Stimulated activated CD8-positive, alpha-beta memory T cell treated with anti-CD3 and anti-CD28 coated beads, Interleukin-12 subunit alpha, Interleukin-12 subunit beta, amount 100 ng/mL, for 24 hours (primary cell): ENCODE measurements at regions not wholly inside any gene's neighbourhood (a gene's known extent, or its start where the extent isn't known, plus 50 kb on each side); places are given as distances from the start of the nearest gene placed in this dataset.

Experiments
- DNase-seq: peaks from one replicate; pipeline ENCODE4 v3.0.0-alpha.2; 2020; ENCODE audit errors: extremely low read depth

GRCh38 chr6:165229216-165229615 is 80.2 kb downstream of the C6orf118 start:
- DNase-seq = no peak

GRCh38 chr6:165227644-165228329 is 81.6 kb downstream of the C6orf118 start:
- no peak for DNase-seq

- no peak for DNase-seq
These were observed 85.7 kb downstream of the C6orf118 start for GRCh38 chr6:165223736-165224135.

GRCh38 chr6:165223101-165223500 is 86.3 kb downstream of the C6orf118 start:
- DNase-seq = no peak

GRCh38 chr6:165222315-165223025 is 86.9 kb downstream of the C6orf118 start:
- DNase-seq = no peak

GRCh38 chr6:165220045-165220444 is 89.4 kb downstream of the C6orf118 start:
- DNase-seq = no peak

GRCh38 chr6:165219629-165220028 is 89.8 kb downstream of the C6orf118 start:
- no peak for DNase-seq

- no peak for DNase-seq
These were observed 90.6 kb downstream of the C6orf118 start for GRCh38 chr6:165218829-165219228.

- no peak for DNase-seq
These were observed 102.6 kb downstream of the C6orf118 start for GRCh38 chr6:165206798-165207197.

- no peak for DNase-seq
These were observed 103.8 kb downstream of the C6orf118 start for GRCh38 chr6:165205632-165206031.

GRCh38 chr6:165204807-165205545 is 104.4 kb downstream of the C6orf118 start:
- no peak for DNase-seq

- no peak for DNase-seq
These were observed 109.2 kb downstream of the C6orf118 start for GRCh38 chr6:165200178-165200577.

- DNase-seq = no peak
These were observed 117.9 kb downstream of the C6orf118 start for GRCh38 chr6:165191461-165191860.

GRCh38 chr6:165186441-165187205 is 122.8 kb downstream of the C6orf118 start:
- no peak for DNase-seq

GRCh38 chr6:165186041-165186440 is 123.4 kb downstream of the C6orf118 start:
- no peak for DNase-seq

GRCh38 chr6:165184192-165184979 is 125.0 kb downstream of the C6orf118 start:
- no peak for DNase-seq

GRCh38 chr6:165183496-165184140 is 125.8 kb downstream of the C6orf118 start:
- DNase-seq = no peak

GRCh38 chr6:165183071-165183470 is 126.3 kb downstream of the C6orf118 start:
- DNase-seq = no peak

- no peak for DNase-seq
These were observed 127.4 kb downstream of the C6orf118 start for GRCh38 chr6:165181951-165182414.

- DNase-seq = no peak
These were observed 131.3 kb downstream of the C6orf118 start for GRCh38 chr6:165178056-165178455.

GRCh38 chr6:165173484-165173883 is 135.9 kb downstream of the C6orf118 start:
- DNase-seq = no peak
